CD8-positive, alpha-beta memory T cell (primary cell): ENCODE measurements at regions not wholly inside any gene's neighbourhood (a gene's known extent, or its start where the extent isn't known, plus 50 kb on each side); places are given as distances from the start of the nearest gene placed in this dataset.

Experiments
- CTCF ChIA-PET: fragments of 350-600 bp; sonication (Branson Sonifier 250); formaldehyde crosslinking; loops from one replicate; lab custom pipeline; 2021; ENCODE audit warnings: antibody characterized with exemption; lab: Charles Lee
- POLR2A ChIA-PET: fragments of 350-600 bp; sonication (Branson Sonifier 250); formaldehyde crosslinking; loops from one replicate; lab custom pipeline; 2021; ENCODE audit warnings: antibody characterized with exemption; lab: Charles Lee
- DNase-seq, 5 donors: peaks; one replicate each; pipeline versions ENCODE4 v3.0.0 to v3.0.0-alpha.2; 2020 to 2022; ENCODE audit warnings: mixed read lengths in 1 of 5
- H3K27ac ChIP-seq: one replicate; pipeline ENCODE4 v1.7.0; 2013; ENCODE audit warnings: low read depth, mild to moderate bottlenecking, low read length, moderate library complexity
- H3K27me3 ChIP-seq: 2 replicates; pipeline ENCODE4 v1.7.0; 2013; ENCODE audit warnings: low read length, mild to moderate bottlenecking; ENCODE audit not compliant: insufficient read depth, poor library complexity, severe bottlenecking
- H3K36me3 ChIP-seq: 2 replicates; pipeline ENCODE4 v1.7.0; 2013; ENCODE audit warnings: mild to moderate bottlenecking, low read length, moderate library complexity; ENCODE audit not compliant: insufficient read depth
- H3K4me1 ChIP-seq: 2 replicates; pipeline ENCODE4 v1.7.0; 2013; ENCODE audit warnings: mild to moderate bottlenecking, low read length, moderate library complexity; ENCODE audit not compliant: insufficient read depth
- H3K4me3 ChIP-seq: 2 replicates; pipeline ENCODE4 v1.7.0; 2013; ENCODE audit warnings: mild to moderate bottlenecking, low read length
- H3K9me3 ChIP-seq: 2 replicates; pipeline ENCODE4 v1.7.0; 2013; ENCODE audit warnings: mild to moderate bottlenecking, low read length
- H3K27ac Mint-ChIP-seq, 8 donors: one replicate each; pipeline ENCODE4 v1.8.0; 2020 to 2021; ENCODE audit warnings: mixed read lengths in 8 of 8, mild to moderate bottlenecking in 6 of 8, inconsistent platforms in 3 of 8, moderate library complexity in 3 of 8
- H3K27me3 Mint-ChIP-seq, 2 donors: one replicate each; pipeline ENCODE4 v1.8.0; 2020 to 2021; ENCODE audit warnings: mixed read lengths in 2 of 2, mild to moderate bottlenecking in 1 of 2, moderate library complexity in 1 of 2
- H3K36me3 Mint-ChIP-seq, 3 donors: one replicate each; pipeline ENCODE4 v1.8.0; 2020 to 2021; ENCODE audit warnings: mixed read lengths in 3 of 3, inconsistent platforms in 1 of 3, mild to moderate bottlenecking in 1 of 3
- H3K4me1 Mint-ChIP-seq, 3 donors: one replicate each; pipeline ENCODE4 v1.8.0; 2020 to 2021; ENCODE audit warnings: mixed read lengths in 3 of 3, inconsistent platforms in 1 of 3, mild to moderate bottlenecking in 1 of 3
- H3K4me3 Mint-ChIP-seq, 7 donors: one replicate each; pipeline ENCODE4 v1.8.0; 2020 to 2021; ENCODE audit warnings: mixed read lengths in 7 of 7, mild to moderate bottlenecking in 6 of 7, moderate library complexity in 4 of 7, inconsistent platforms in 2 of 7
- H3K9me3 Mint-ChIP-seq, 5 donors: one replicate each; pipeline ENCODE4 v1.8.0; 2020 to 2022; ENCODE audit warnings: mixed read lengths in 5 of 5, mild to moderate bottlenecking in 3 of 5, moderate library complexity in 2 of 5, inconsistent platforms in 1 of 5

DNA sequence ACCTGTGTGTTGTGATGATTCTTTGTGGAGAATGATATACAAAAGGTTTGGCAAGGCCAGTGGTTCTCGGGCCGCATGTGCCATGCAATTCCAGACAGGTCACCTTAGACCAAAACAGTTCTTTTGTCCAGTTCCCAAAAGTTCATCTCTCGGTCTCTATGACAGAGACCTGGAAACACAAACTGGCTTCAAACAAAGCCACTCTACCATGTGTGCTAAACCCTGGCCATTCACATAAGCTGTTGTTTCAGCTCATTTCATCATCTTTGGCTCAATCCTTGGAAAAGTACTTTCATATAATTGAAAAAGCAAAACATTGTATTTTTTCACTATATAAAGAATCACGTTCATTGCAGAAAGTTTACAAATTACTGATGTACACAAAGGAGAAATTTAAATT is 210.5 kb upstream of the SEMA6A start:
- no peak for DNase-seq
- H3K4me1 Mint-ChIP-seq, result no peaks in the 10 kb centered on the region
- no peaks in the 10 kb centered on the region for H3K27me3 ChIP-seq
- H3K27ac Mint-ChIP-seq, result no peak overlapping the region
- H3K4me1 ChIP-seq, result no peaks in the 10 kb centered on the region
- H3K4me3 Mint-ChIP-seq, result no peak overlapping the region
- POLR2A ChIA-PET, result no interaction called here
- peaks cover 0 to 2% of the 10 kb centered on the region in 2 donors for H3K27me3 Mint-ChIP-seq
- no peak overlapping the region for H3K4me3 ChIP-seq
- CTCF ChIA-PET, result no interaction called here
- no peaks in the 10 kb centered on the region for H3K36me3 Mint-ChIP-seq
- H3K36me3 ChIP-seq, result no peaks in the 10 kb centered on the region
- peaks cover 0 to 9% (median 0%) of the 10 kb centered on the region in 5 donors for H3K9me3 Mint-ChIP-seq
- no peak overlapping the region for H3K27ac ChIP-seq
- H3K9me3 ChIP-seq, result no peaks in the 10 kb centered on the region

DNA sequence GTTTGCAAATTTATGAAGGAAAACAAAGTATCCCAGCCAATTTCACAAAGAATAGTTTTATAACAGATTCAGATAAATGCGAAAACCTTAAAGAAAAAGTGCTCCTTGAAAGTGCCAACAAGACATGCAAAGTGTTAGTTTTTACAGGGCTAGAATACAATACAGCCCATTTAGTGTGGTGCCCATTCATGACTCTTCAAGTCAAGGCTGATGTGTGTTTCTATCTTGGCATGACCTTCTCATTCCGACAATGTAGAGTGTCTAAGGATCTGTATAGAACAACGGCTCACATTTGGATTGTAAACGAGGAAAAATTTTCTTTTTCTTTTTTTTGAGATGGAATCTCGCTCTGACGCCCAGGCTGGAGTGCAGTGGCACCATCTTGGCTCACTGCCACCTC is 205.2 kb upstream of the SEMA6A start:
- Mint-ChIP-seq H3K36me3 (no peaks in the 10 kb centered on the region), H3K27me3 (peaks cover 0 to 2% of the 10 kb centered on the region in 2 donors), H3K9me3 (peaks cover 0 to 6% (median 0%) of the 10 kb centered on the region in 5 donors), H3K27ac (no peak overlapping the region), H3K4me1 (no peaks in the 10 kb centered on the region), H3K4me3 (no peak overlapping the region)
- Histone ChIP-seq H3K27ac (no peak overlapping the region), H3K36me3 (no peaks in the 10 kb centered on the region), H3K27me3 (no peaks in the 10 kb centered on the region), H3K4me3 (no peak overlapping the region), H3K9me3 (no peaks in the 10 kb centered on the region), H3K4me1 (no peaks in the 10 kb centered on the region)
- ChIA-PET POLR2A (no interaction called here), CTCF (no interaction called here)
- DNase-seq, result no peak

DNA sequence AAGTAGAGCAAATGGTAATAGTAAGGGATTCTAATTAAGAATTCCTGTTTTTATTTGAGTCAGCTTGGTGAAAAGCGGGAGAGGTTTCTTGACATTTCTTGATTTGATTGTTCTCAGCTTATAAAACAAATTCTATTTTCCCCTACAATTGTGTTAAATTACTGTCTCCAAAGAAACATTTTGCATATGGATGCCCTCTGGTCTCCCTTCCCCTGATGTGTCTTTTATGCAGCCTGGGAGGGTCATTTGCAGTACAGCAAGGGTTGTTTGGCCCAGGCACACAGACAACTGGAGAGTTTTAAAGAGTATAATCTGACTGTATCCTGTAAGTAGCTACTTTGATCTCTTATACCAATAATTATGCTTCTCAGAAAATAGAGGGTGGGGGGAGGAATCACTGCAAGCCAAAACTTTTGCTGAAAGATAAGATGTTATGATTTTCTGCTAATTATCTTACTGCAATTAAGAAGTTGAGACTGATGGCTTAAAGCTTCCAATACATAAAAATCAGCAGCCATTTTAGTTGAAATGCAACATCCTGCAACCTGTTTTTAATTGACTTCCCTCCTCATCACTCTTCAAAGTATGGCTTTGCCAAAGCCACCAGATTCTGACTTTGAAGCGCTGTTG is 204.1 kb upstream of the SEMA6A start:
- Histone ChIP-seq H3K27ac (no peak overlapping the region), H3K4me3 (no peak overlapping the region), H3K27me3 (no peaks in the 10 kb centered on the region), H3K36me3 (no peaks in the 10 kb centered on the region), H3K4me1 (no peaks in the 10 kb centered on the region), H3K9me3 (no peaks in the 10 kb centered on the region)
- ChIA-PET POLR2A (no interaction called here), CTCF (no interaction called here)
- H3K4me1 Mint-ChIP-seq, result no peaks in the 10 kb centered on the region
- no peaks in the 10 kb centered on the region for H3K27me3 Mint-ChIP-seq
- no peak for DNase-seq
- no peak overlapping the region for H3K27ac Mint-ChIP-seq
- H3K9me3 Mint-ChIP-seq, result peaks cover 0 to 4% (median 0%) of the 10 kb centered on the region in 5 donors
- no peak overlapping the region for H3K4me3 Mint-ChIP-seq
- H3K36me3 Mint-ChIP-seq, result no peaks in the 10 kb centered on the region

DNA sequence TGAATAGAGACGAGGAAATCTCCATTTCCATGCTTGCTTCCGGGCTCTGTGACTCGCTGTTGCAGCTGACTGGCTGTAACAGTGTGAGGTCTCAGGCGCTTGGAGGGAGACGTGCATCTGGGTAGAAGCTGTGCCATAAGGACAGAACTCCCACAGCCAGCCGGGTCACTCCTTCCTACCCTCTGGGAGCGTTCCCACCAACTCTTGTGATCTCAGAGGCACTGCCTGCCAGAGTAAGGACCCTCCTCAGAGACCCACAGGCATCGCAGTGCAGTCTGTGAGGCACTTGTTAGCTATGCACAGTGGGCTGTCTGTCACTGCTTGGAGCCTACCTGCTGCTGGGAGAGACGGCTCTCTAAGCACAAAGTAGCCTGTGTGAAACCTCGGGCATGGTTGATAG is 203.4 kb upstream of the SEMA6A start:
- DNase-seq, result no peak
- ChIA-PET CTCF (no interaction called here), POLR2A (no interaction called here)
- no peaks in the 10 kb centered on the region for H3K4me1 Mint-ChIP-seq
- Histone ChIP-seq H3K36me3 (no peaks in the 10 kb centered on the region), H3K4me1 (no peaks in the 10 kb centered on the region), H3K9me3 (no peaks in the 10 kb centered on the region), H3K4me3 (no peak overlapping the region), H3K27ac (no peak overlapping the region), H3K27me3 (no peaks in the 10 kb centered on the region)
- H3K9me3 Mint-ChIP-seq, result peaks cover 0 to 4% (median 0%) of the 10 kb centered on the region in 5 donors
- no peaks in the 10 kb centered on the region for H3K36me3 Mint-ChIP-seq
- no peaks in the 10 kb centered on the region for H3K27me3 Mint-ChIP-seq
- H3K27ac Mint-ChIP-seq, result no peak overlapping the region
- H3K4me3 Mint-ChIP-seq, result no peak overlapping the region

DNA sequence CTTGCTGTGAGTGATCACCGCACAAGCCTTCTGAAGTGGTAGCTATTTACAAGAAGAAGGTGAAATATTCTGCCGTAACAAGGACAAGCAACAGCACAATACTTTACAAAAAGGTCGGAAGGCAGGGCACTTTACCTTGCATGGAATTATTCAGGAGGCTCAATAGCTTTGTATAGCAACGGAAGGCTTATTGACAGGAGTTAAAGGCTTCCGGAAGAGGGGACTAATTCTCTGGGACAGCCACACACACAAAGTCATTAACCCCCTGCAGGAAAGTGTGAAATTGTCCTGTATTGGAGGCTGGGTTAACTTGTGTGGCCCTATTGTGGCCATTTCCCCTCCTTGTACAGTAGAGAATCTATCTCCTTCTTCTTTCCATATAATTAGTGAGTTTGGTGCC is 199.3 kb upstream of the SEMA6A start:
- Histone ChIP-seq H3K4me3 (no peak overlapping the region), H3K9me3 (no peaks in the 10 kb centered on the region), H3K36me3 (no peaks in the 10 kb centered on the region), H3K4me1 (no peaks in the 10 kb centered on the region), H3K27me3 (no peaks in the 10 kb centered on the region), H3K27ac (no peak overlapping the region)
- Mint-ChIP-seq H3K27ac (no peak overlapping the region), H3K36me3 (no peaks in the 10 kb centered on the region), H3K9me3 (no peaks in the 10 kb centered on the region), H3K4me3 (no peak overlapping the region), H3K4me1 (no peaks in the 10 kb centered on the region), H3K27me3 (no peaks in the 10 kb centered on the region)
- DNase-seq, result no peak
- ChIA-PET POLR2A (no interaction called here), CTCF (interaction anchor here (1.1 kb wide), 1 partner anchor 17 kb away, joined by 3 read pairs; no protein-coding TSS in a partner anchor)

DNA sequence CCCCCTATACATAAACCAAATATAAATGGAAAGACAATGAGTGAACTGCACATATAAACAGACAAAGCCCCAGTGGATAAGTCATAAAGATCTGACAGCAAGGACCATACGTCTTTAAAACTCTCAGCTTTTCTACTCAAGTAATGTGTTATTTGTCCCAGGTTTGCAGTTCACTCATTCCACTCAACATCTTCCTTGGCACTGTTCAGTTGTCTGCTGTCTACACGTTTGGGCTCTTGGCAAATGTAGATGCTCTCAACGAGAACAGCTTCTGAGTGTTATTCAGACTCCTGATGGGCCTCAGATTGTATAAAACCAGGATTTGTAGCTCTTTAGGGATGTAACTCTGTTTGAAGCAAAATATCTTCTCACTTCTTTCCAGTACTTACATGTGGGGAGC is 198.2 kb upstream of the SEMA6A start:
- no peaks in the 10 kb centered on the region for H3K9me3 Mint-ChIP-seq
- no peaks in the 10 kb centered on the region for H3K4me1 ChIP-seq
- no peak overlapping the region for H3K4me3 Mint-ChIP-seq
- no peaks in the 10 kb centered on the region for H3K27me3 ChIP-seq
- H3K27ac Mint-ChIP-seq, result no peak overlapping the region
- H3K4me3 ChIP-seq, result no peak overlapping the region
- no peak for DNase-seq
- POLR2A ChIA-PET, result no interaction called here
- H3K27me3 Mint-ChIP-seq, result no peaks in the 10 kb centered on the region
- H3K36me3 Mint-ChIP-seq, result no peaks in the 10 kb centered on the region
- H3K36me3 ChIP-seq, result no peaks in the 10 kb centered on the region
- CTCF ChIA-PET, result interaction anchor here (1.1 kb wide), 1 partner anchor 18 kb away, joined by 3 read pairs; no protein-coding TSS in a partner anchor
- H3K4me1 Mint-ChIP-seq, result no peaks in the 10 kb centered on the region
- no peak overlapping the region for H3K27ac ChIP-seq
- H3K9me3 ChIP-seq, result no peaks in the 10 kb centered on the region

DNA sequence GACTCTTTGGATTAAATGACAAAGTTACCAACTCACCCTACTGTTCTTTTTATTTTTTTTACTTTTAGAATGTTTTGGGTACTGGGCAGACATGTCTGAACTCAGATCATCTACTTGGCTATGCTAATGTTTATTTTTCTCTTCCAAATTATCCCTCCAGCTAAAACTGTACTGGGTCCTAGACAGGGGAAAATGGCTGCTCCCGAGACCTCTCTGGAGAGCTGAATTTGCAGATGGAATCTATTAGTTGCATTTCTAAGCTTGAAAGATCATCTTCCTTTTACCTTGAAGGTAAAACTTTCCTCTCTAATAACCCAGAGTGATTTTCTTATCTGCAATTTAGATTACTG is 197.5 kb upstream of the SEMA6A start:
- Histone ChIP-seq H3K27me3 (no peaks in the 10 kb centered on the region), H3K36me3 (no peaks in the 10 kb centered on the region), H3K27ac (no peak overlapping the region), H3K9me3 (no peaks in the 10 kb centered on the region), H3K4me3 (no peak overlapping the region), H3K4me1 (no peaks in the 10 kb centered on the region)
- Mint-ChIP-seq H3K9me3 (no peaks in the 10 kb centered on the region), H3K4me1 (no peaks in the 10 kb centered on the region), H3K4me3 (no peak overlapping the region), H3K36me3 (no peaks in the 10 kb centered on the region), H3K27me3 (no peaks in the 10 kb centered on the region), H3K27ac (no peak overlapping the region)
- CTCF ChIA-PET, result no interaction called here
- POLR2A ChIA-PET, result no interaction called here
- DNase-seq, result no peak

DNA sequence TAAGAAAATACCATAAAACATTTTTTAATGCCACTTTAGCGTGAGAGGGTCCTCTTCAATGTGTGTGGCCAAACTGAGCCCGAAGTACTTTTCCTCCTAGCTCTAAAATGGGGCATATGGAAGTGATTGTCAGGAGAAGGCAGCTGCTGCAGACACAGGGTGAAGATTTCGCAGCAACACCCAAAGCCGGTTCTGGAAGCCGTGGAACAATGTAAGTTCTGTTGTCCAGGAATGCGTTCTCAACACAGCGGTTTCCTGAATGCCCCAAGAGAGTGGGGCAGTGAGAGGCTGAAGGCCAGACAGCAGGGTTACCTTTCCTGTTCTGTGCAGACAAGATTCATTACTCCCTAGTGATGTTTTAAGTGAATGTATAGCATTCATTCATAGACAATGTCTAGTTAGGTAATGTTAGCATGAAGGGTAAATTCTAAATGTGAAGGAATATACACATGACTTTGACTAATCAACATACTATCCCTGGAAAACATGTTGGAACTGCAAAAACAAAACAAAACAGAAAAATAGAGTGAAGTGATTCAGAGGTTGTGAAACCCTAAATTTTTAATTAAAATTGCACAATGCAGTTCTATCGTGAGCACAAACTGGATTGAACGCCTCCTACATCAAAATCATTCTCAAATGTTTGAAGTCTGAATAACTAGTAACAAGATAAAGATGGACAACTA is 197.0 kb upstream of the SEMA6A start:
- Mint-ChIP-seq H3K4me3 (no peak overlapping the region), H3K36me3 (no peaks in the 10 kb centered on the region), H3K4me1 (no peaks in the 10 kb centered on the region), H3K27ac (no peak overlapping the region), H3K9me3 (no peaks in the 10 kb centered on the region), H3K27me3 (no peaks in the 10 kb centered on the region)
- Histone ChIP-seq H3K27ac (no peak overlapping the region), H3K27me3 (no peaks in the 10 kb centered on the region), H3K9me3 (no peaks in the 10 kb centered on the region), H3K36me3 (no peaks in the 10 kb centered on the region), H3K4me1 (no peaks in the 10 kb centered on the region), H3K4me3 (no peak overlapping the region)
- ChIA-PET POLR2A (no interaction called here), CTCF (no interaction called here)
- no peak for DNase-seq
